ENCODE measurements at regions not wholly inside any gene's neighbourhood (a gene's known extent, or its start where the extent isn't known, plus 50 kb on each side); places are given as distances from the start of the nearest gene placed in this dataset.

DNA sequence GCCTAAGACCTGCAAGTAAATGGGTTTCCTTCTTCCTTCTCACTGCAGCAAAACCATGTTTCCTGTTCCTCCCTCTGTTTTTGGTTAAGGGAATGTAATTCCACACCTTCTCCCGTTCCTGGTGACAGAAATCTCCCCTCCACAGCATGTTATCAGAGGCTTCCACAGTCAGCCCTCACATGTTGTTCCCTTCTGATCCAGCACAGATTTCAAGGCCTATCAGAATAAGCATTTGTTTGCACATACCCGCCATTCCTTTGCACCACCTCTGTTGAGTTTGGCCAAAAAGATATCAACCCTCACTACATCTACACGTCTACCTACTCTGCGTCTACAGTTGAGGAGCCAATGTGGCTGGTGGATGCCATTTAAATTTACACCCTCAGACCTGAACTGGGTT lies 113.9 kb upstream of the GRM7 start:
- TF ChIP-seq EZH2 (IDR thresholded peaks at IDR 0.05; ENCODE audit: borderline replicate concordance, low read depth, low read length, severe bottlenecking): no peak
- TF ChIP-seq CTCF (IDR thresholded peaks at IDR 0.05; ENCODE audit: borderline replicate concordance, extremely low read depth, low read length, poor library complexity, severe bottlenecking): no peak

All from DND-41 (cell line).